HG03280 (cell line): ENCODE measurements at regions not wholly inside any gene's neighbourhood (a gene's known extent, or its start where the extent isn't known, plus 50 kb on each side); places are given as distances from the start of the nearest gene placed in this dataset.

ENCODE experiments used
- ATAC-seq: cut with Tn5 transposase; IDR thresholded peaks from one replicate; pipeline ENCODE4 v1.9.1; 2021; ENCODE audit warnings: mild to moderate bottlenecking, moderate library complexity; ENCODE audit not compliant: unreplicated experiment

- ATAC-seq, result no peak
Measured at GRCh38 chr5:73295447-73295846, 122.5 kb downstream of the TMEM174 start.

GRCh38 chr5:73292816-73293459 is 119.9 kb downstream of the TMEM174 start:
- ATAC-seq, result no peak

GRCh38 chr5:73291873-73292272 is 118.9 kb downstream of the TMEM174 start:
- ATAC-seq, result no peak

- ATAC-seq, result no peak
Measured at GRCh38 chr5:73290242-73290641, 117.2 kb downstream of the TMEM174 start.

- ATAC-seq, result no peak
Measured at GRCh38 chr5:73288803-73289720, 116.1 kb downstream of the TMEM174 start.

- no peak for ATAC-seq
Measured at GRCh38 chr5:73286896-73287295, 113.9 kb downstream of the TMEM174 start.

- ATAC-seq, result no peak
Measured at GRCh38 chr5:73284985-73285384, 112.0 kb downstream of the TMEM174 start.

GRCh38 chr5:73284220-73284795 is 111.3 kb downstream of the TMEM174 start:
- ATAC-seq, result no peak

- ATAC-seq, result no peak
Measured at GRCh38 chr5:73282923-73283322, 109.9 kb downstream of the TMEM174 start.

- ATAC-seq, result no peak
Measured at GRCh38 chr5:73282383-73282782, 109.4 kb downstream of the TMEM174 start.

GRCh38 chr5:73280821-73281746 is 108.1 kb downstream of the TMEM174 start:
- no peak for ATAC-seq

- ATAC-seq, result no peak
Measured at GRCh38 chr5:73280386-73280785, 107.4 kb downstream of the TMEM174 start.

- no peak for ATAC-seq
Measured at GRCh38 chr5:73279805-73280204, 106.8 kb downstream of the TMEM174 start.

GRCh38 chr5:73278693-73279092 is 105.7 kb downstream of the TMEM174 start:
- ATAC-seq, result no peak

GRCh38 chr5:73274881-73275663 is 102.1 kb downstream of the TMEM174 start:
- ATAC-seq, result no peak

GRCh38 chr5:73274121-73274520 is 101.1 kb downstream of the TMEM174 start:
- ATAC-seq, result no peak

- ATAC-seq, result no peak
Measured at GRCh38 chr5:73273379-73274050, 100.5 kb downstream of the TMEM174 start.

- no peak for ATAC-seq
Measured at GRCh38 chr5:73272351-73272750, 99.4 kb downstream of the TMEM174 start.

- no peak for ATAC-seq
Measured at GRCh38 chr5:73268826-73269225, 95.8 kb downstream of the TMEM174 start.
